ENCODE measurements at regions not wholly inside any gene's neighbourhood (a gene's known extent, or its start where the extent isn't known, plus 50 kb on each side); places are given as distances from the start of the nearest gene placed in this dataset.

DNA sequence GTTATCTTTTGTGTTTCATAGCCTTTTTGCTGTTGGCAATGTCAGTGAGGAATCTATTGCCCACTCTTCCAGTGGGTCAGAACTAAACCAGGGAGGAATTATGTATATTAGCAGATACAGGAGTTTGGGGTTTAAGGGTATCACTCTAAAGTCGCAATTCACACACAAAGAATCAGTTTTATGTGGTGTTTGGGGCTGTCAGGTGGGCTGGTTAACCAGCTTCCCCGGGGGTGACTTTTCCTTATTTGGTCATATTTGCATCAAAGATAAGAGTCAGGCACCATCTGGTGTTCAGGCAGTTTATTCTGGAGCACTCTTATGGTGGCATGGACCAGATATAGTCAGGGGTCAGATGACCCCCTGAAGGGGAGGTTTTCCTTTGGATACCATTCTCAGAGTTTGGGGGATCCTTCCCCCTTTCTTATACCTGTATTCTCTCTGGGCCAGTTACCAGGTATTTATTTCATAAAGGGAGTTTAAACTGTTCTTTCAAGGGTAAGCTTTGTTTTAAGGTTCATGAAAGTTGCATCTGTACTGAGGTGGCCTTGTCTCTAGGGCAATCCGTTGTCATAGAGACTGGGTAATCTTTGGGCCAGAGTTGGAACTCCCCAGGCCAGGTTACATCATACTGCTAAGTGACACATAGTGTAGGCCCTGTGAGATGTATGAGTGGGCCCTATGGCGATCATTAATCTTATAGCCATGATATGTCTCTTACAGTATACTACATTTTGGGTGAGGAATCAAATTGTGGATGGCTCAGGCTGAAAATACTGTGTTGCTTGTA is 148.2 kb downstream of the RWDD3 start:
- intact Hi-C loops (cut with micrococcal nuclease): no loop called here
- no peak for DNase-seq (ENCODE audit: low spot score)
- Mint-ChIP-seq H3K36me3 (ENCODE audit: low read depth) (no peaks in the 10 kb centered on the region), H3K27me3 (ENCODE audit: low read depth) (no peaks in the 10 kb centered on the region), H3K4me3 (ENCODE audit: low read depth) (no peak overlapping the region), H3K4me1 (ENCODE audit: low read depth) (no peaks in the 10 kb centered on the region), H3K27ac (no peak overlapping the region), H3K9me3 (no peaks in the 10 kb centered on the region)

DNA sequence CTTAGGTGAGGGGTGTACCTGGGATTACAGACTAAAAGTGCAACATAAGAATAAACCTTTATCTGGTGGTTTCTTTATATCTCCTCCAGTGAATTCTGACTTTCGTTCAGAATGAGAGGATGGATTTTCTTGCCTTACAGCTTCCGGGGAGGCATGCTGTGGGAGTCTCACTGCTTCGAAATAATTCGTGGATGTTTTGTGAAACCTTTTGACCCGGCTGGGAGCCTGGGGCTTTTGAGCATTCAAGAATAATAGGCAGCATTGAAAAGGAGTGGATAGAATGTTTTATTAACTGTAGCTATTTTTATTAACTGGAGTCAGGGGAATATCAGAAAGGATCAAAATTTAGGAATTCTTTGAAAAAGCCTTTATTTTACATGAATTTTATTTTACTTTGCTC is 149.1 kb downstream of the RWDD3 start:
- no peak overlapping the region for H3K4me3 Mint-ChIP-seq (ENCODE audit: low read depth)
- no peak for DNase-seq (ENCODE audit: low spot score)
- H3K27ac Mint-ChIP-seq: no peak overlapping the region
- intact Hi-C loops (cut with micrococcal nuclease): no loop called here
- no peaks in the 10 kb centered on the region for H3K27me3 Mint-ChIP-seq (ENCODE audit: low read depth)
- H3K4me1 Mint-ChIP-seq (ENCODE audit: low read depth): no peaks in the 10 kb centered on the region
- H3K9me3 Mint-ChIP-seq: no peaks in the 10 kb centered on the region
- no peaks in the 10 kb centered on the region for H3K36me3 Mint-ChIP-seq (ENCODE audit: low read depth)

DNA sequence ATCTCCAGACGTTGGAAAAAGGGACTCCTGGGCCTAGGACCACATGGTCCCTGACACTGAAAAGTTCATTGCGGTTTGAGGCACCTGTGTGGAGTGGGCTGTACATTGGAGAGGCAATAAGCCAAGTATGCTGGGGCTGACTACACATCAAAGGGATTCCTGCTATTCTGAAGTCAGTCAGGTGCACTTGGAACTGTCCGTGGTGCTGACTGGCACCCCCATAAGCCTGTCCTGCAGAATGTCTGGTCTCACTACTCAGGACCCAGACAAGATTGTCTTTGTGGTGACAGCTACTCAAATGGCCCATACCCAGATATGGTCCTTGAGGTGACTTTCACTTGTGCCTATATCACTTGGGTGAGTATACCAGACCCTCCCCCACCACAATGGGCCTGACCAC is 150.6 kb downstream of the RWDD3 start:
- Mint-ChIP-seq H3K9me3 (no peaks in the 10 kb centered on the region), H3K36me3 (ENCODE audit: low read depth) (no peaks in the 10 kb centered on the region), H3K27ac (no peak overlapping the region), H3K4me1 (ENCODE audit: low read depth) (no peaks in the 10 kb centered on the region), H3K4me3 (ENCODE audit: low read depth) (no peak overlapping the region), H3K27me3 (ENCODE audit: low read depth) (no peaks in the 10 kb centered on the region)
- DNase-seq (ENCODE audit: low spot score): no peak
- intact Hi-C loops (cut with micrococcal nuclease): no loop called here

DNA sequence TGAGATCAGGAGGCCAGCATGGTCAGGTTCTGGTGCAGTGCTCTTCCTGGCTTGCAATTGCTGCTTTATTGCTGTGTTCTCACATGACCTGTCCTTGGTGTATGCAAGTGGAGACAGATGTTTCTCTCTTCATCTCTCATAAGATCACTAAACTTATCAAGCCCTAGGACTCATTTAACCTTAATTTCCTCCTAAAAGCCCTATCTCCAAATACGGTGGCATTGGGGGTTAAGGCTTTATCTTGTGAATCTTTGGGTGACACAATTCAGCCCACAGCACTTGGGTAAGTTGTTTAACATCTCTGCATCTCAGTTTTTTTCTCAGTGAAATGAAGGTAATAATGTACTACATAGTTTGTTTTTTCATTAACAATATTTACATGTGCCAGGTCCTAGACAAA is 152.4 kb downstream of the RWDD3 start:
- Mint-ChIP-seq H3K36me3 (ENCODE audit: low read depth) (no peaks in the 10 kb centered on the region), H3K27ac (no peak overlapping the region), H3K27me3 (ENCODE audit: low read depth) (no peaks in the 10 kb centered on the region), H3K9me3 (no peaks in the 10 kb centered on the region), H3K4me3 (ENCODE audit: low read depth) (no peak overlapping the region), H3K4me1 (ENCODE audit: low read depth) (no peaks in the 10 kb centered on the region)
- DNase-seq (ENCODE audit: low spot score): no peak
- intact Hi-C loops (cut with micrococcal nuclease): no loop called here

DNA sequence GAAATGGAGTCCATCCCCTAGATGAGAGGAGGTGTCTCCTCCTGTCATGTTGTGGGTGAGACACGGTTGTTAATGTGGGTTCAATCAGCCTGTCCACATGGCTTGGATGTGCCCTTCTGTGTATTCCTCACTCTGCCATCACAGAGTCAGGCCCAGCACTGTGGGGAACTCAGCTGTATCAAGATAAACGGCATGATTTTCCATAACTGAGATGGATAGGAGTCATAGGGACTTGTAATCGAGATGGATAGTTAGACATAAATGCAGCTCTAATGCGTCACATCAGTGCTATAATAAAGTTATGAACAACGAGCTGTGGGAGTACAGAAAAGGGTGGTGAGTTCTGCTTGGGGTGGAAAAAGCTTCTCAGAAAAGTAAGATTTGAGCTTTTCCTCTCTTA is 152.9 kb downstream of the RWDD3 start:
- DNase-seq (ENCODE audit: low spot score): no peak
- Mint-ChIP-seq H3K27ac (no peak overlapping the region), H3K27me3 (ENCODE audit: low read depth) (no peaks in the 10 kb centered on the region), H3K9me3 (no peaks in the 10 kb centered on the region), H3K4me1 (ENCODE audit: low read depth) (no peaks in the 10 kb centered on the region), H3K4me3 (ENCODE audit: low read depth) (no peak overlapping the region), H3K36me3 (ENCODE audit: low read depth) (no peaks in the 10 kb centered on the region)
- intact Hi-C loops (cut with micrococcal nuclease): no loop called here

DNA sequence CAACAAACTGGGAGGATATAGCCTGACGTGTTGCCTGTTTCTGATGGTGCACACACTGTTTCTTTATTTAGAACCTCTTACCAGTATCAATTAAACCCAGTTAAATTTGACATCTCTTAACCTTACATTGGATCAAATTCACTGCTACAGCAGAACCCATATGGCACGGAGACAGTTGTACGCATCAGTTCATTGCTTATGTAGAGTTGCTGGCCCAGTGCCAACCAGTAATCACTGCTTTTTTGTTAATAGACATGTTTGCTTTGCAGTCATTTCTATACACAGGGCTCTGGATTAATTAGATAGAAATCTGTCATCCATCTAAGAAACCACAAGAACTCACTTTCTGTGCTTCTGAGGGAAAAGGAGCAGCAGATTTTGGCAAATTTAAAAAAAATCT is 154.0 kb downstream of the RWDD3 start:
- no peak overlapping the region for H3K4me3 Mint-ChIP-seq (ENCODE audit: low read depth)

DNA sequence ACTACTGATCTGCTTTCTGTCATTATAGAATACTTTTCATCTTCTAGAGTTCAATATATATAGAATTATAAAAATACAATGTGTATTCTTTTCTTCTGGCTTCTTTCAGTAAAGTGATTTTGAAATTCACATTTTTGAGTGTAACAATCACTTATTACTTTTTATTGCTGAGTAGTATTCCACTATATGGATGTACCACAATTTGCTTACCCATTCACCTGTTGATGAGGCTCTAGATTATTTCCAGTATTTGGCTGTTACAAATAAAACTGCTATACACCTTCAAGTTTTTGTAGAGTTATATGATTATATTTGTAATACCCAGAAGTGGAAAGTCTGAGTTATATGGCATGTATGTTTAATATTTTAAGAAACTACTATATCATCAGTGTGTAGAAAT is 159.4 kb downstream of the RWDD3 start:
- DNase-seq (ENCODE audit: low spot score): no peak
- Mint-ChIP-seq H3K9me3 (no peaks in the 10 kb centered on the region), H3K27me3 (ENCODE audit: low read depth) (no peaks in the 10 kb centered on the region), H3K4me1 (ENCODE audit: low read depth) (no peaks in the 10 kb centered on the region), H3K27ac (no peak overlapping the region), H3K36me3 (ENCODE audit: low read depth) (no peaks in the 10 kb centered on the region), H3K4me3 (ENCODE audit: low read depth) (no peak overlapping the region)
- intact Hi-C loops (cut with micrococcal nuclease): no loop called here

More for the DNA sequence above, 154.0 kb downstream of the RWDD3 start:
- Mint-ChIP-seq H3K4me1 (ENCODE audit: low read depth) (no peaks in the 10 kb centered on the region), H3K27ac (no peak overlapping the region), H3K27me3 (ENCODE audit: low read depth) (no peaks in the 10 kb centered on the region), H3K36me3 (ENCODE audit: low read depth) (no peaks in the 10 kb centered on the region), H3K9me3 (no peaks in the 10 kb centered on the region)
- intact Hi-C loops (cut with micrococcal nuclease): no loop called here
- no peak for DNase-seq (ENCODE audit: low spot score)

DNA sequence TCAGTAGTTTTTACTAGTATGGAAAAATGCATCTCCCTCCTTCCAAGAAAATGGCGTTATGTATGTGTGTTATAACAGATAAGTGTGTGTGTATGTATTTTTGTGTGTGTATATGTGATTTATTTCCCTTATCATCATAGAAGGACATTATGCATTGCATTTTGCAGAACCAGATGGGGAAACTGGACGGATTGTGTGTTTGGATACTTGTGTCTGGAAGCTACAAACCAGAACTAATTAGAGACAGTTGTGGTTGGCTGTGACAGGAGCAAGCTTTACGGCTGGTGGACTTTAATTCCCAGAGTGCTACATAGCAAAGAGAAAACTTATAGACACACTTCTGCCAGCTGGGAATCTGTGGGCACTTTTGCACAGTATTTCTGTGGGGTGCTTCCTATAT is 162.5 kb downstream of the RWDD3 start:
- H3K4me3 Mint-ChIP-seq (ENCODE audit: low read depth): no peak overlapping the region
- no peaks in the 10 kb centered on the region for H3K9me3 Mint-ChIP-seq
- no peaks in the 10 kb centered on the region for H3K27me3 Mint-ChIP-seq (ENCODE audit: low read depth)
- intact Hi-C loops (cut with micrococcal nuclease): no loop called here
- no peaks in the 10 kb centered on the region for H3K36me3 Mint-ChIP-seq (ENCODE audit: low read depth)
- H3K4me1 Mint-ChIP-seq (ENCODE audit: low read depth): no peaks in the 10 kb centered on the region
- no peak for DNase-seq (ENCODE audit: low spot score)
- no peak overlapping the region for H3K27ac Mint-ChIP-seq

DNA sequence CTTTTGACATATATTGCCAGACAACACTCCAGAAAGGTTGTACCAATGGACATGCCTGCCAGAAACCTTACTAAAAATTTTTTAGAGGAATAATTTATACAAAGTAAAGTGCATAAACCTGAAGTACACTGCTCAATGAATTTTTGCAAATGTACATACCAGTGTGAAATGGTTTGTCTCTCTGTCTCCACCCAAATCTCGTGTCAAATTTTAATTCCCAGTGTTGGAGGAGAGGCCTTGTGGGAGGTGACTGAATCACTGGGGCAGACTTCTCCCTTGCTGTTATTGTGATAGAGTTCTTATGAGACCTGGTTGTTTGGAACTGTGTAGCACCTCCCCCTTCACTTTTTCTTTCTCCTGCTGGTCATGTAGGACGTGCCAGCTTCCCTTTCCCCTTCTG is 168.8 kb downstream of the RWDD3 start:
- no peaks in the 10 kb centered on the region for H3K36me3 Mint-ChIP-seq (ENCODE audit: low read depth)
- intact Hi-C loops (cut with micrococcal nuclease): no loop called here
- no peaks in the 10 kb centered on the region for H3K27me3 Mint-ChIP-seq (ENCODE audit: low read depth)
- DNase-seq (ENCODE audit: low spot score): no peak
- H3K9me3 Mint-ChIP-seq: no peaks in the 10 kb centered on the region
- H3K4me3 Mint-ChIP-seq (ENCODE audit: low read depth): no peak overlapping the region
- H3K4me1 Mint-ChIP-seq (ENCODE audit: low read depth): no peaks in the 10 kb centered on the region
- H3K27ac Mint-ChIP-seq: no peak overlapping the region

DNA sequence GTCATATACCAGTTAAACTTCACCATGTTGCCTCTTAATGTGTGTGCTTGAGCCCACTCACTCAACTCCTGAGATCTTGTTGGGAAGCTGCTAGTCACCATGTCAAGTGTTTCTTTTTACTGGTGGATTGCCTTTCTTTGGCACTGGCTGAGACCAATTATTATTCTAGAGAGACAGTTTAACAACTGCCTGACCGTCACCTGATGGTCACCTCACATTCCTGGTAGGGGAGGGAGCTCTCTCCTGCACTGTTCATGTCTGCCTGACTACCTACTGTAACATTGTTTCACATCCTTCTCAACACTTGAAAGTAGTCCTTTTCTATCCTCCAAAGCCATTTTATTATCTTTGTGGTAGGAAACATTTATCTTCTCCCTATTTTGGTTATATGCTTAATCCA is 172.3 kb downstream of the RWDD3 start:
- no peak for DNase-seq (ENCODE audit: low spot score)
- Mint-ChIP-seq H3K27ac (no peak overlapping the region), H3K9me3 (no peaks in the 10 kb centered on the region), H3K4me3 (ENCODE audit: low read depth) (no peak overlapping the region), H3K4me1 (ENCODE audit: low read depth) (no peaks in the 10 kb centered on the region), H3K36me3 (ENCODE audit: low read depth) (no peaks in the 10 kb centered on the region), H3K27me3 (ENCODE audit: low read depth) (no peaks in the 10 kb centered on the region)
- intact Hi-C loops (cut with micrococcal nuclease): no loop called here

DNA sequence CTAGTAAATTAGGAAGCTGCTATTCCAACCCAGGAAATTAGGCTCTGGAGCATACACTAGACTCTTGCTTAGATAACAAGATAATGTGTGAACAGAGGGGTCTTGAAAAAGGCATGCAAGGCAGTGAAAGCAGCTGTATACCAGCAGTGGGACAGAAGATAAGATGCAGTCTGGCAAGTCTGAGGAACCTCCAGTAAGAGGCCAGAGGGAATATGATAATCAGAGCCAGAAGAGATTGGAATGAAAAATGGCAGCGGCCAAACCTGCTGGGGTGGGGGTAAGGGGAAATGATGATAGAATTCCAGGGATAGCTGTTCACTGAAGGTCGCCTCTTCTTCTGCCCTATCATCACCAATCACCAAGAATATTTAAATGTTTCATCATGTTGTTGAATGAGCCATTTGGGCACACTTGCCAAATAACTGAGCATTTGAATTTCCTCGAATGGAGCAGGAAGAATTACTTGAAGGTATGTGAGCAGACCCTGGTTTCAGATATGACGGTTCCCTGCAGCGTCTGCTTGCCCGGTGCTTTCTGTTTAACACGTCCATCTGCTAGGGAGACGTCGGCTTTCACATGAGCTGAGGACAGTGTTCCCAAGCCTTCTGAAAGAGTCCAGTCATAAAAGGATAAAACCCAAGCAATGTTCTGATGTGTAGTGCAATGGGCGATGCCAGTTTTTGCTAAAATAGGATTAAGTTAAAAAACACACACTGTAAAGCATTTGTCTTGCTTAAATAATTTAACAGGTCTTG is 173.3 kb downstream of the RWDD3 start:
- intact Hi-C loops (cut with micrococcal nuclease): no loop called here
- no peaks in the 10 kb centered on the region for H3K36me3 Mint-ChIP-seq (ENCODE audit: low read depth)
- no peaks in the 10 kb centered on the region for H3K27me3 Mint-ChIP-seq (ENCODE audit: low read depth)
- no peaks in the 10 kb centered on the region for H3K4me1 Mint-ChIP-seq (ENCODE audit: low read depth)
- no peak for DNase-seq (ENCODE audit: low spot score)
- H3K9me3 Mint-ChIP-seq: no peaks in the 10 kb centered on the region
- no peak overlapping the region for H3K27ac Mint-ChIP-seq
- no peak overlapping the region for H3K4me3 Mint-ChIP-seq (ENCODE audit: low read depth)

DNA sequence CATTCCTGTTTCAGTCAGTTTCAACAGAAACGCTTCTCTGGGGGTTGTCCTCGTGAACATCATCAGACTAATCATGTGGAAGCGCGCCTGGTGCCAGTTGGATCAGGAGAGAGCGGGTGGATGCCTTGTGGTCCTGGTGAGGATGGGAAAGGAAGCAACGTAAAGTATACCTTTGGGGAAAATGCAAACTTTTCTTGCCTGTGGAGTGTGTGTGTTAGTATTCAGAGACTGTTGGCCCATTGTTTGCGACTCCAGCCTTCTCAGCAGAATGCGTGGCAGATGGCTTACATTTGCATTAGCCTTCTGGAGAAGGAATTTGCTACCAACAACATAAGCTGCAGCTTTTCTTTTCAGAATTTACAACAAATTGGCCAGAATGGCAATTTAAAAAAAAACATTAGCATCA is 173.9 kb downstream of the RWDD3 start:
- H3K4me3 Mint-ChIP-seq (ENCODE audit: low read depth): no peak overlapping the region
- no peak for DNase-seq (ENCODE audit: low spot score)
- no peak overlapping the region for H3K27ac Mint-ChIP-seq
- H3K9me3 Mint-ChIP-seq: no peaks in the 10 kb centered on the region
- intact Hi-C loops (cut with micrococcal nuclease): no loop called here
- no peaks in the 10 kb centered on the region for H3K27me3 Mint-ChIP-seq (ENCODE audit: low read depth)
- no peaks in the 10 kb centered on the region for H3K36me3 Mint-ChIP-seq (ENCODE audit: low read depth)
- H3K4me1 Mint-ChIP-seq (ENCODE audit: low read depth): no peaks in the 10 kb centered on the region

DNA sequence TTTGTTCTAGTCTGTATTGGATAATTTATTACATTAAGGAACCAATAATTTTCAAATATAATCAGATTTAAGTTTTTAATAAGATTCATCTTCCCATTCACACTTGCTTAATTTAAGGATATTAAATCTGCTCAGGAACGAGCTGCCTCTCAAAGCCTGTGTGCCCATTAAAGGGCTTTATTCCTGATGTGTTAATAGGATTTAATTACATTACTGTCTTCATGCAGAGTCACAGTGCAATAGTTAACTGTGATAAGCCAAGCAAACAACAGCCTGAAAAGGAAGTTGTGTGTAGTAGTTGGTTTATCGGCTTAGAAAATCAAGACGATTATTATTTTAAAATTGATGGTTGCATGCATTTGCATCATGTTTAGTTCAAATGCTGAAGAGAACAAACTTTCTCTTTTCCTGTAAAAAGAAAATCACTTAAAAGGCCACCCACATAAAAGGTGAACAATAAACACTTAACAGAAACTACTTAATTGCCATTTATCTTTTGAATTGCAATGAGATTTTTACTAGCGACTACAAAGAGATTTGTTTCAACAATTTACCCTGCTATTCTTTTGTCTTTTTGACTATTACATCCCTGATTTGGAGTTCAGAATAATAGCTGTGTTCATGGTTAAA is 174.6 kb downstream of the RWDD3 start:
- H3K4me3 Mint-ChIP-seq (ENCODE audit: low read depth): no peak overlapping the region
- H3K36me3 Mint-ChIP-seq (ENCODE audit: low read depth): no peaks in the 10 kb centered on the region
- no peaks in the 10 kb centered on the region for H3K4me1 Mint-ChIP-seq (ENCODE audit: low read depth)
- intact Hi-C loops (cut with micrococcal nuclease): no loop called here
- no peaks in the 10 kb centered on the region for H3K27me3 Mint-ChIP-seq (ENCODE audit: low read depth)
- no peaks in the 10 kb centered on the region for H3K9me3 Mint-ChIP-seq
- no peak for DNase-seq (ENCODE audit: low spot score)
- no peak overlapping the region for H3K27ac Mint-ChIP-seq

All from activated T-helper 2 cell treated with anti-CD3 and anti-CD28 coated beads, Interferon-gamma antibody, Interleukin-2, Interleukin-4, amounts not matched to agents 10 μg/mL and 5 μg/mL and 100 μg/mL, durations not matched to agents 14 hours and 24 hours and 36 hours (primary cell).